ENCODE measurements at regions not wholly inside any gene's neighbourhood (a gene's known extent, or its start where the extent isn't known, plus 50 kb on each side); places are given as distances from the start of the nearest gene placed in this dataset.

- Histone ChIP-seq H3K9me2 (ENCODE audit: insufficient read depth, low read length) (no peaks in the 10 kb centered on the region), H3K27ac (ENCODE audit: low read length) (no peak overlapping the region), H3K27me3 (ENCODE audit: insufficient read depth, low read depth, low read length) (no peaks in the 10 kb centered on the region), H2AFZ (ENCODE audit: low read depth, low read length) (no peak overlapping the region), H3K9me3 (ENCODE audit: low read length) (no peaks in the 10 kb centered on the region), H3K4me2 (ENCODE audit: low read length) (no peak overlapping the region), H3K79me2 (replicated peaks; ENCODE audit: insufficient read depth, low read length) (no peaks in the 10 kb centered on the region), H4K20me1 (ENCODE audit: insufficient read depth) (no peaks in the 10 kb centered on the region), H3F3A (ENCODE audit: insufficient read depth, low read length, poor library complexity, severe bottlenecking) (no peaks in the 10 kb centered on the region), H3K9ac (ENCODE audit: low read length) (no peak overlapping the region), H3K4me3 (ENCODE audit: low read length) (no peak overlapping the region), H3K36me3 (ENCODE audit: insufficient read depth, low read length) (no peaks in the 10 kb centered on the region)
- no peak for TF ChIP-seq TAF1 (IDR thresholded peaks at IDR 0.05; ENCODE audit: low read depth)
- no peak for TF ChIP-seq EZH2 (IDR thresholded peaks at IDR 0.05; ENCODE audit: borderline replicate concordance, insufficient read depth, low read length, poor library complexity, severe bottlenecking)
- no peak for TF ChIP-seq POLR2AphosphoS5 (IDR thresholded peaks at IDR 0.05)
- TF ChIP-seq RAD21 (conservative IDR thresholded peaks at IDR 0.05), result no peak
- no peak for TF ChIP-seq REST (IDR thresholded peaks at IDR 0.05; ENCODE audit: borderline replicate concordance)
- no peak for TF ChIP-seq SMC3 (conservative IDR thresholded peaks at IDR 0.05; ENCODE audit: poor library complexity)
- TF ChIP-seq MXI1 (conservative IDR thresholded peaks at IDR 0.05; ENCODE audit: poor library complexity, severe bottlenecking), result no peak
- TF ChIP-seq CTCF (IDR thresholded peaks at IDR 0.05; ENCODE audit: poor library complexity, severe bottlenecking), result no peak
- TF ChIP-seq EP300 (conservative IDR thresholded peaks at IDR 0.05; ENCODE audit: poor library complexity, severe bottlenecking), result no peak
Measured at GRCh38 chr1:198106011-198106410, 50.8 kb upstream of the NEK7 start.
